Panc1 (cell line): ENCODE measurements at regions not wholly inside any gene's neighbourhood (a gene's known extent, or its start where the extent isn't known, plus 50 kb on each side); places are given as distances from the start of the nearest gene placed in this dataset.

Experiments used
- CTCF ChIP-seq: fragments of 450-650 bp; IDR thresholded peaks from 2 replicates; pipeline ENCODE4 v1.5.1; 2017; ENCODE audit warnings: mild to moderate bottlenecking
- POLR2AphosphoS5 ChIP-seq: IDR thresholded peaks from 2 replicates; pipeline ENCODE4 v1.6.1; 2012; ENCODE audit warnings: mild to moderate bottlenecking, low read depth, low read length, moderate library complexity
- REST ChIP-seq, 2 experiments: IDR thresholded peaks; 2 replicates each; pipeline ENCODE4 v1.6.1; 2011 to 2012; ENCODE audit warnings: low read depth in 2 of 2, control low read depth in 1 of 2, low read length in 1 of 2, mild to moderate bottlenecking in 1 of 2, moderate library complexity in 1 of 2; ENCODE audit not compliant: insufficient read depth in 1 of 2

- TF ChIP-seq CTCF (no peak), POLR2AphosphoS5 (no peak), REST (IDR thresholded peaks at IDR 0.05; ENCODE audit: insufficient read depth in 1 of 2, low read depth in 2 of 2, low read length in 1 of 2) (no peak)
Measured at GRCh38 chr2:198385856-198386255, 581.5 kb downstream of the PLCL1 start.
